ENCODE measurements at regions not wholly inside any gene's neighbourhood (a gene's known extent, or its start where the extent isn't known, plus 50 kb on each side); places are given as distances from the start of the nearest gene placed in this dataset.

DNA sequence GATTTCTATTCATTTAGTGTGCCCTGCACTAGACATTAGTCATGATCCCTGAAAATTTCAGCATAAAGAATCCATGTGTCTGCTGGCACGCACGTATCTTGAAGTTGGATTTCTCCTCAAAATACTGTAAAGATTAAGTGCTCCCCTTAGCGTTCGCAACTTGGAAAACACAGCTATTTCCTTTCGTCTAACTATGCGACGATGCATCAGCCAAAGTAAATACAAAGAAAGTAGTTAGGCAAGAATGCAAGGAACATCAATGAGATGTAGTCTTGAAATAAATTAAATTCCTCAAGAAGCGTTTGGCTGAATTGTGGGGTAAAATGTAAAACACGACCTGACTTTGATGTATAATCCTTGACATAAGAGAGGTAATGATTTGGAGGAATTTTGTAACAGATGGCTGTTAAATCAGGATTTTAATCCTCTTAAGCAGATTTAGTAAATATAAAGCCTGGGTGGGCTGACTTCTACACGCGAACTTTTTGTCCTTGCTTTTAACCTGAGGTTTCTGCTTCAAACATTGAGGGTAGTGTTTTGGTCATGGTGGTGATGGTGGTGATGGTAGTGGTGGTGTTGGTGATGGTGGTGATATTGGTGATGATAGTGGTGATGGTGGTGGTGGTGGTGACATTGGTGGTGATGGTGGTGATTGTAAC lies 88.2 kb downstream of the FOXF2 start:
- CTCF ChIA-PET = interaction anchor here (0.6 kb wide), 1 partner anchor 8 kb away, joined by 3 read pairs; no protein-coding TSS in a partner anchor
- peak; percentile 38 for ATAC-seq (ENCODE audit: low read depth)
- intact Hi-C loops (cut with micrococcal nuclease) = no loop called here

More for the DNA sequence above, 88.2 kb downstream of the FOXF2 start:
- no TSS peak for BruUV-seq (replicated peaks)
- in situ Hi-C loops (cut with MboI; ENCODE audit: low sequenced_read_pairs) = no loop called here
- H3K23ac ChIP-seq (ENCODE audit: low read depth, low read length) = no peak overlapping the region
- POLR2A ChIA-PET (ENCODE audit: unreplicated experiment) = no interaction called here
- H4K91ac ChIP-seq (ENCODE audit: insufficient read depth, low read depth, low read length) = peak overlapping the region; percentile 65; the same call in 1 of the 2 replicates
- no peak overlapping the region for H3K18ac ChIP-seq (ENCODE audit: low read depth, low read length)
- no peaks in the 10 kb centered on the region for H3K9me3 ChIP-seq (ENCODE audit: control insufficient read depth, insufficient read depth, low read length)
- H4K20me1 ChIP-seq (ENCODE audit: insufficient read depth, low read length) = no peaks in the 10 kb centered on the region
- dilution Hi-C loops (cut with HindIII; ENCODE audit: low sequenced_read_pairs, unreplicated experiment) = no loop called here
- H2BK20ac ChIP-seq (ENCODE audit: low read depth, low read length) = no peak overlapping the region
- no peak overlapping the region for H2BK15ac ChIP-seq (ENCODE audit: low read depth, low read length)
- no peak overlapping the region for H3K9ac ChIP-seq (ENCODE audit: low read depth, low read length)
- H3K4ac ChIP-seq (ENCODE audit: low read depth, low read length) = no peak overlapping the region
- no peak overlapping the region for H2AK9ac ChIP-seq (replicated peaks; ENCODE audit: low read depth, low read length, poor library complexity)
- H2BK5ac ChIP-seq (ENCODE audit: low read depth, low read length, poor library complexity, severe bottlenecking) = peak overlapping the region; percentile 11
- H2AK5ac ChIP-seq (ENCODE audit: low read depth, low read length) = 0 out of 2 replicates have a peak overlapping the region, but pooled peaks have one; percentile 82
- no peak overlapping the region for H2AFZ ChIP-seq (replicated peaks; ENCODE audit: low read length, poor library complexity)
- TF ChIP-seq POLR2A (IDR thresholded peaks at IDR 0.05; ENCODE audit: low read depth, low read length) = no peak
- no peak for TF ChIP-seq RCOR1 (IDR thresholded peaks at IDR 0.05; ENCODE audit: insufficient replicate concordance, low read length)
- TF ChIP-seq CTCF (conservative IDR thresholded peaks at IDR 0.05; ENCODE audit: low read depth, low read length) = peak; percentile 34
- TF ChIP-seq, protein P1, sequence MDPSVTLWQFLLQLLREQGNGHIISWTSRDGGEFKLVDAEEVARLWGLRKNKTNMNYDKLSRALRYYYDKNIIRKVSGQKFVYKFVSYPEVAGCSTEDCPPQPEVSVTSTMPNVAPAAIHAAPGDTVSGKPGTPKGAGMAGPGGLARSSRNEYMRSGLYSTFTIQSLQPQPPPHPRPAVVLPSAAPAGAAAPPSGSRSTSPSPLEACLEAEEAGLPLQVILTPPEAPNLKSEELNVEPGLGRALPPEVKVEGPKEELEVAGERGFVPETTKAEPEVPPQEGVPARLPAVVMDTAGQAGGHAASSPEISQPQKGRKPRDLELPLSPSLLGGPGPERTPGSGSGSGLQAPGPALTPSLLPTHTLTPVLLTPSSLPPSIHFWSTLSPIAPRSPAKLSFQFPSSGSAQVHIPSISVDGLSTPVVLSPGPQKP (IDR thresholded peaks at IDR 0.05; ENCODE audit: borderline replicate concordance, low read depth, low read length) = no peak
- peak; percentile 31 for TF ChIP-seq RAD21 (IDR thresholded peaks at IDR 0.05; ENCODE audit: low read length)
- no peak for TF ChIP-seq USF2 (IDR thresholded peaks at IDR 0.05; ENCODE audit: low read depth, low read length)
- TF ChIP-seq CEBPB (IDR thresholded peaks at IDR 0.05; ENCODE audit: low read depth, low read length) = peak; percentile 70
- TF ChIP-seq MAZ (IDR thresholded peaks at IDR 0.05; ENCODE audit: borderline replicate concordance, low read depth, low read length) = no peak
- TF ChIP-seq CHD1 (IDR thresholded peaks at IDR 0.05; ENCODE audit: low read depth, low read length) = no peak
- H3K4me1 ChIP-seq (ENCODE audit: control insufficient read depth, insufficient read depth, low read length) = peaks cover 22% of the 10 kb centered on the region
- no peaks in the 10 kb centered on the region for H3K27me3 ChIP-seq (ENCODE audit: control insufficient read depth, insufficient read depth, low read length)
- no peaks in the 10 kb centered on the region for H3K36me3 ChIP-seq (ENCODE audit: control insufficient read depth, insufficient read depth, low read length)
- WGBS, 2 experiments (ENCODE audit: extremely low coverage in 2 of 2, insufficient read length in 1 of 2) = 0% methylated on average over 1 of the region's 11 CpGs; no CpG with 5 or more reads in 1 of the 2 experiments
- peak overlapping the region; percentile 63 for H2BK120ac ChIP-seq (ENCODE audit: low read depth, low read length)
- H4K8ac ChIP-seq (ENCODE audit: low read depth in 2 of 2, low read length in 2 of 2) = no peak overlapping the region
- peaks cover 14% of the 10 kb centered on the region for H3K9me1 ChIP-seq (ENCODE audit: insufficient read depth, low read length)
- no peaks in the 10 kb centered on the region for H3K79me1 ChIP-seq (ENCODE audit: low read depth in 1 of 2, low read length in 2 of 2)
- no peak overlapping the region for H3K14ac ChIP-seq (replicated peaks; ENCODE audit: low read depth, low read length)
- H4K5ac ChIP-seq (ENCODE audit: low read depth, low read length) = no peak overlapping the region
- peak; percentile 83 for DNase-seq
- peak overlapping the region; percentile 23; the same call in 1 of the 2 replicates for H3K27ac ChIP-seq (ENCODE audit: insufficient read depth, low read length)
- no peak overlapping the region for H3K56ac ChIP-seq (ENCODE audit: extremely low read depth, insufficient read depth, low read length)
- H3K4me2 ChIP-seq (ENCODE audit: low read depth, low read length) = 0 out of 2 replicates have a peak overlapping the region, but pooled peaks have one; percentile 34
- no peak overlapping the region for H3K4me3 ChIP-seq (ENCODE audit: insufficient read depth, low read depth, low read length)

Measured in IMR-90 (cell line).